ENCODE measurements at regions not wholly inside any gene's neighbourhood (a gene's known extent, or its start where the extent isn't known, plus 50 kb on each side); places are given as distances from the start of the nearest gene placed in this dataset.

- no TSS peak for BruUV-seq (replicated peaks)
- no peak for FAIRE-seq
Measured at GRCh38 chr4:3869661-3870566, 103.7 kb downstream of the ADRA2C start.

More at GRCh38 chr4:3869661-3870566, 103.7 kb downstream of the ADRA2C start:
- no peak for ATAC-seq
- Histone ChIP-seq H3K36me3 (ENCODE audit: control insufficient read depth, insufficient read depth, low read length) (no peaks in the 10 kb centered on the region), H3K9me1 (ENCODE audit: control insufficient read depth, insufficient read depth, low read length) (no peaks in the 10 kb centered on the region), H2AFZ (ENCODE audit: low read depth, low read length) (no peak overlapping the region), H3K9ac (ENCODE audit: insufficient read depth in 1 of 2, low read depth in 2 of 2, low read length in 2 of 2) (no peak overlapping the region), H3K79me2 (ENCODE audit: control insufficient read depth, insufficient read depth, low read length) (no peaks in the 10 kb centered on the region), H3K4me2 (ENCODE audit: insufficient read depth, low read length) (no peak overlapping the region), H3K9me3 (replicated peaks; ENCODE audit: control insufficient read depth, insufficient read depth, low read depth, low read length) (no peaks in the 10 kb centered on the region), H4K20me1 (replicated peaks; ENCODE audit: control insufficient read depth, insufficient read depth, low read length) (0 out of 2 replicates have a peak, but pooled peaks cover 2% of the 10 kb centered on the region), H3K4me3 (no peak overlapping the region), H3K4me1 (replicated peaks in 1 of 2; ENCODE audit: control insufficient read depth in 2 of 2, insufficient read depth in 2 of 2, low read length in 2 of 2) (peaks cover 0 to 15% of the 10 kb centered on the region in 2 experiments; a peak in 2 of 5 replicates), H3K27ac (ENCODE audit: extremely low read depth, low read depth, low read length) (no peak overlapping the region), H3K27me3 (ENCODE audit: control insufficient read depth in 2 of 2, insufficient read depth in 2 of 2, low read length in 2 of 2) (peaks cover 2 to 73% of the 10 kb centered on the region in 2 experiments; a peak in 4 of 5 replicates)
- TF ChIP-seq RBM22 (IDR thresholded peaks at IDR 0.05; ENCODE audit: low read depth, low read length, poor library complexity, severe bottlenecking) (no peak), POLR2G (IDR thresholded peaks at IDR 0.05; ENCODE audit: low read depth, low read length) (no peak), HIVEP1 (CRISPR knock-in tag; IDR thresholded peaks at IDR 0.05) (no peak), MEF2A (IDR thresholded peaks at IDR 0.05; ENCODE audit: control insufficient read depth, low read depth, low read length) (no peak), ZNF311 (CRISPR knock-in tag; IDR thresholded peaks at IDR 0.05) (no peak), SIRT6 (IDR thresholded peaks at IDR 0.05; ENCODE audit: low read depth, low read length) (no peak), HMGN3 (IDR thresholded peaks at IDR 0.05; ENCODE audit: borderline replicate concordance, extremely low read depth, insufficient read length, low read depth, low read length) (no peak), HOXB6 (CRISPR knock-in tag; IDR thresholded peaks at IDR 0.05; ENCODE audit: borderline replicate concordance) (no peak), EZH2 (IDR thresholded peaks at IDR 0.05; ENCODE audit: borderline replicate concordance, low read depth, low read length) (no peak), ZNF224 (CRISPR knock-in tag; IDR thresholded peaks at IDR 0.05) (no peak), EWSR1 (IDR thresholded peaks at IDR 0.05; ENCODE audit: borderline replicate concordance, low read depth, partially characterized antibody) (no peak), SMAD3 (CRISPR knock-in tag; conservative IDR thresholded peaks at IDR 0.05) (no peak), ETV1 (tag; conservative IDR thresholded peaks at IDR 0.05; ENCODE audit: low read depth) (no peak), MEIS2 (IDR thresholded peaks at IDR 0.05; ENCODE audit: partially characterized antibody) (no peak), CREBBP (IDR thresholded peaks at IDR 0.05; ENCODE audit: low read depth, low read length) (no peak), ATF1 (CRISPR knock-in tag; IDR thresholded peaks at IDR 0.05) (no peak), ATF1 (tag; IDR thresholded peaks at IDR 0.05) (no peak), RFX1 (IDR thresholded peaks at IDR 0.05) (no peak), ADNP (tag; IDR thresholded peaks at IDR 0.05) (no peak), ZNF232 (CRISPR knock-in tag; IDR thresholded peaks at IDR 0.05) (no peak), ZNF12 (CRISPR knock-in tag; IDR thresholded peaks at IDR 0.05) (no peak)
- in situ Hi-C loops (cut with MboI) (no loop called here), intact Hi-C loops (cut with micrococcal nuclease) (no loop called here)
- ChIA-PET POLR2A (no interaction called here), CTCF (ENCODE audit: low intra/inter-chr PET ratio) (no interaction called here)
- WGBS (ENCODE audit: insufficient coverage, low coverage, missing lambda C conversion rate) = 3% methylated on average over 21 of the region's 22 CpGs
- DNase-seq (ENCODE audit: extremely low read depth in 1 of 4, low spot score in 3 of 4) = no peak

All from K562 (cell line).